Upper lobe of left lung (tissue), 6 donors: ENCODE measurements at regions not wholly inside any gene's neighbourhood (a gene's known extent, or its start where the extent isn't known, plus 50 kb on each side); places are given as distances from the start of the nearest gene placed in this dataset.

ENCODE experiments used
- ATAC-seq, 2 donors: fragments of 200-7000 bp; cut with Tn5 transposase; one replicate each; pipeline ENCODE4 v1.9.1; 2022; ENCODE audit warnings: mild to moderate bottlenecking in 2 of 2, moderate library complexity in 2 of 2; ENCODE audit not compliant: low FRiP score in 2 of 2
- DNase-seq, 2 donors: peaks; one replicate each; pipeline ENCODE4 v3.0.0-alpha.2; 2019 to 2020
- H3K27ac ChIP-seq, 4 donors: fragments of 200-600 bp; sonication (generic); one replicate each; pipeline ENCODE4 v1.5.1; 2016 to 2019
- H3K27me3 ChIP-seq, 4 donors: fragments of 200-600 bp; sonication (generic); one replicate each; pipeline ENCODE4 v1.5.1; 2017 to 2019
- H3K36me3 ChIP-seq, 4 donors: fragments of 200-600 bp; sonication (generic); one replicate each; pipeline ENCODE4 v1.5.1; 2016 to 2019
- H3K4me1 ChIP-seq, 4 donors: fragments of 200-600 bp; sonication (generic); one replicate each; pipeline ENCODE4 v1.5.1; 2018 to 2019
- H3K4me3 ChIP-seq, 4 donors: fragments of 200-600 bp; sonication (generic); one replicate each; pipeline ENCODE4 v1.5.1; 2017 to 2019; ENCODE audit warnings: mild to moderate bottlenecking in 2 of 4, moderate library complexity in 1 of 4
- H3K9me3 ChIP-seq, 4 donors: fragments of 200-600 bp; sonication (generic); one replicate each; pipeline ENCODE4 v1.5.1; 2018 to 2019
- CTCF ChIP-seq, 6 experiments: fragments of 450-650 bp in 4 of 6; fragments of 200-600 bp in 2 of 6; sonication (generic) in 2 of 6; IDR thresholded peaks; one replicate each; pipeline ENCODE4 v1.5.1; 2016 to 2019; ENCODE audit warnings: antibody characterized with exemption in 6 of 6
- EP300 ChIP-seq, 4 donors: sonication (generic); formaldehyde crosslinking; IDR thresholded peaks; one replicate each; pipeline ENCODE4 v1.5.1; 2017; ENCODE audit warnings: antibody characterized with exemption in 4 of 4, control low read depth in 2 of 4
- POLR2A ChIP-seq, 4 donors: fragments of 450-650 bp; IDR thresholded peaks; one replicate each; pipeline ENCODE4 v1.5.1; 2016 to 2017; ENCODE audit warnings: antibody characterized with exemption in 4 of 4, mild to moderate bottlenecking in 2 of 4
- POLR2AphosphoS5 ChIP-seq, 2 donors: sonication (generic); formaldehyde crosslinking; IDR thresholded peaks; one replicate each; pipeline ENCODE4 v1.5.1; 2017; ENCODE audit warnings: antibody characterized with exemption in 2 of 2
- WGBS, 2 donors: methylation state at CpG; one replicate each; pipeline ENCODE4 v1.1.5; 2017 to 2018; 5-methylcytosine and 5-hydroxymethylcytosine counted together
- donor health status: DM: no; HTN: no; CAD: no; lungs with moderate emphysema.
- donor health status: DM: no; HTN: yes; CAD: no; lungs with severe emphysema.

GRCh38 chr5:145497052-145497451 lies 338.1 kb downstream of the PRELID2 start:
- Histone ChIP-seq H3K36me3 (no peaks in the 10 kb centered on the region), H3K27ac (no peak overlapping the region), H3K9me3 (no peaks in the 10 kb centered on the region), H3K27me3 (no peaks in the 10 kb centered on the region), H3K4me3 (no peak overlapping the region), H3K4me1 (no peaks in the 10 kb centered on the region)
- ATAC-seq (no peak), DNase-seq (no peak)
- 69 to 74% methylated on average over 3 of the region's 3 CpGs for WGBS, 2 donors
- no peak for TF ChIP-seq CTCF (IDR thresholded peaks at IDR 0.05)
- no peak for TF ChIP-seq EP300 (IDR thresholded peaks at IDR 0.05)
- no peak for TF ChIP-seq POLR2A (IDR thresholded peaks at IDR 0.05)
- TF ChIP-seq POLR2AphosphoS5 (IDR thresholded peaks at IDR 0.05) = no peak

- H3K9me3 ChIP-seq = no peaks in the 10 kb centered on the region
- TF ChIP-seq POLR2A (IDR thresholded peaks at IDR 0.05) (no peak), EP300 (IDR thresholded peaks at IDR 0.05) (no peak), POLR2AphosphoS5 (IDR thresholded peaks at IDR 0.05) (no peak), CTCF (IDR thresholded peaks at IDR 0.05) (no peak)
- H3K4me3 ChIP-seq = no peak overlapping the region
- no peak overlapping the region for H3K27ac ChIP-seq
- H3K27me3 ChIP-seq = no peaks in the 10 kb centered on the region
- peak in 1 of 2 donors; percentile 78 for ATAC-seq
- no peaks in the 10 kb centered on the region for H3K4me1 ChIP-seq
- no peak for DNase-seq
- H3K36me3 ChIP-seq = no peaks in the 10 kb centered on the region
- WGBS, 2 donors = 88 to 92% methylated on average over 2 of the region's 2 CpGs
These were observed 339.4 kb downstream of the PRELID2 start for GRCh38 chr5:145495741-145496140.

GRCh38 chr5:145495196-145495595 lies 339.9 kb downstream of the PRELID2 start:
- ATAC-seq = peak in 1 of 2 donors; percentile 38
- TF ChIP-seq POLR2A (IDR thresholded peaks at IDR 0.05) (no peak), CTCF (IDR thresholded peaks at IDR 0.05) (no peak), EP300 (IDR thresholded peaks at IDR 0.05) (no peak), POLR2AphosphoS5 (IDR thresholded peaks at IDR 0.05) (no peak)
- DNase-seq = no peak
- no peaks in the 10 kb centered on the region for H3K4me1 ChIP-seq
- no peak overlapping the region for H3K4me3 ChIP-seq
- no peaks in the 10 kb centered on the region for H3K27me3 ChIP-seq
- H3K27ac ChIP-seq = no peak overlapping the region
- WGBS, 2 donors = 74 to 85% methylated on average over 1 of the region's 1 CpG
- H3K36me3 ChIP-seq = no peaks in the 10 kb centered on the region
- H3K9me3 ChIP-seq = no peaks in the 10 kb centered on the region

- no peak overlapping the region for H3K4me3 ChIP-seq
- no peaks in the 10 kb centered on the region for H3K27me3 ChIP-seq
- WGBS, 2 donors = 81 to 82% methylated on average over 3 of the region's 3 CpGs
- no peak for DNase-seq
- no peak overlapping the region for H3K27ac ChIP-seq
- H3K4me1 ChIP-seq = no peaks in the 10 kb centered on the region
- H3K36me3 ChIP-seq = no peaks in the 10 kb centered on the region
- ATAC-seq = no peak
- H3K9me3 ChIP-seq = no peaks in the 10 kb centered on the region
- TF ChIP-seq CTCF (IDR thresholded peaks at IDR 0.05) = no peak
- TF ChIP-seq POLR2A (IDR thresholded peaks at IDR 0.05) = no peak
- TF ChIP-seq EP300 (IDR thresholded peaks at IDR 0.05) = no peak
- no peak for TF ChIP-seq POLR2AphosphoS5 (IDR thresholded peaks at IDR 0.05)
These were observed 341.7 kb downstream of the PRELID2 start for GRCh38 chr5:145493435-145493834.

- 78 to 83% methylated on average over 3 of the region's 3 CpGs for WGBS, 2 donors
- DNase-seq (no peak), ATAC-seq (no peak)
- H3K27me3 ChIP-seq = no peaks in the 10 kb centered on the region
- no peaks in the 10 kb centered on the region for H3K4me1 ChIP-seq
- TF ChIP-seq CTCF (IDR thresholded peaks at IDR 0.05) (no peak), EP300 (IDR thresholded peaks at IDR 0.05) (no peak), POLR2A (IDR thresholded peaks at IDR 0.05) (no peak)
- no peak overlapping the region for H3K27ac ChIP-seq
- H3K36me3 ChIP-seq = no peaks in the 10 kb centered on the region
- no peaks in the 10 kb centered on the region for H3K9me3 ChIP-seq
- H3K4me3 ChIP-seq = no peak overlapping the region
These were observed 345.6 kb downstream of the PRELID2 start for GRCh38 chr5:145489516-145489915.
